GM12874 (cell line): ENCODE measurements at regions not wholly inside any gene's neighbourhood (a gene's known extent, or its start where the extent isn't known, plus 50 kb on each side); places are given as distances from the start of the nearest gene placed in this dataset.

Source experiments
- TF ChIP-seq, protein P1 (sequence below): IDR thresholded peaks from 2 replicates; pipeline ENCODE4 v1.5.1; 2011; ENCODE audit warnings: low read depth, mild to moderate bottlenecking, control low read depth, low read length, moderate library complexity; ENCODE audit not compliant: insufficient read depth

DNA sequence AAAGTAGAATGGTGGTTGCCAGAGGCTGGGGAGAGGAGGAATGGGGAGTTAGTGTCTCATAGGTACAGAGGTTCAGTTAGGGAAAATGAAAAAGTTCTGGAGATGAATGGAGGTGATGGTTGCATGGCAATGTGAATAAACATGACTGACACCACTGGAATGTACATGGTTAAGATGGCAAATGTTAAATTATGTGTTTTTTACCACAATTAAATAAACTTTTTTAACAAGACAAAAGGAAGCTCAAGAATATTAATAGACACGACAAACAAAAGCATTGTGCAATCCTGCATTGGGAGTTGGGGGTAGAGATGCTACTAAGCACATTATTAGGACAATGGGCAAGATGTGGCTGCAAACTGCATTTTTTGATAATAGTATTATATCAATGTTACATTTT, 147.7 kb downstream of the TWIST2 start:
- TF ChIP-seq, protein P1, sequence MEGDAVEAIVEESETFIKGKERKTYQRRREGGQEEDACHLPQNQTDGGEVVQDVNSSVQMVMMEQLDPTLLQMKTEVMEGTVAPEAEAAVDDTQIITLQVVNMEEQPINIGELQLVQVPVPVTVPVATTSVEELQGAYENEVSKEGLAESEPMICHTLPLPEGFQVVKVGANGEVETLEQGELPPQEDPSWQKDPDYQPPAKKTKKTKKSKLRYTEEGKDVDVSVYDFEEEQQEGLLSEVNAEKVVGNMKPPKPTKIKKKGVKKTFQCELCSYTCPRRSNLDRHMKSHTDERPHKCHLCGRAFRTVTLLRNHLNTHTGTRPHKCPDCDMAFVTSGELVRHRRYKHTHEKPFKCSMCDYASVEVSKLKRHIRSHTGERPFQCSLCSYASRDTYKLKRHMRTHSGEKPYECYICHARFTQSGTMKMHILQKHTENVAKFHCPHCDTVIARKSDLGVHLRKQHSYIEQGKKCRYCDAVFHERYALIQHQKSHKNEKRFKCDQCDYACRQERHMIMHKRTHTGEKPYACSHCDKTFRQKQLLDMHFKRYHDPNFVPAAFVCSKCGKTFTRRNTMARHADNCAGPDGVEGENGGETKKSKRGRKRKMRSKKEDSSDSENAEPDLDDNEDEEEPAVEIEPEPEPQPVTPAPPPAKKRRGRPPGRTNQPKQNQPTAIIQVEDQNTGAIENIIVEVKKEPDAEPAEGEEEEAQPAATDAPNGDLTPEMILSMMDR = no peak

- TF ChIP-seq, protein P1 = no peak
These were observed 148.6 kb downstream of the TWIST2 start for GRCh38 chr2:238996331-238997136.

DNA sequence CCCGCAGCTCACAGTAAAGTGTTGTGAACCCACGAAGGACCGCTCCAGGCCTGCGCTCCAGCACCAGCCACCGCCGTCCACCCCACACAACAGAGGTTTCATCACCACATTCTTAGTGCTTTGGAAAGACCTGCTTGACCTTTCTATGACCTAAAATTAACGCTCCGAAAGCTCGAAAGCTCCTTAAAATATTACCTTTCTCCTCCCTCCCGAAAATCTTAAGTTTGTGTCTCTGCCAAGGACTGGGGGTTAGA, 149.2 kb downstream of the TWIST2 start:
- TF ChIP-seq, protein P1 = no peak

DNA sequence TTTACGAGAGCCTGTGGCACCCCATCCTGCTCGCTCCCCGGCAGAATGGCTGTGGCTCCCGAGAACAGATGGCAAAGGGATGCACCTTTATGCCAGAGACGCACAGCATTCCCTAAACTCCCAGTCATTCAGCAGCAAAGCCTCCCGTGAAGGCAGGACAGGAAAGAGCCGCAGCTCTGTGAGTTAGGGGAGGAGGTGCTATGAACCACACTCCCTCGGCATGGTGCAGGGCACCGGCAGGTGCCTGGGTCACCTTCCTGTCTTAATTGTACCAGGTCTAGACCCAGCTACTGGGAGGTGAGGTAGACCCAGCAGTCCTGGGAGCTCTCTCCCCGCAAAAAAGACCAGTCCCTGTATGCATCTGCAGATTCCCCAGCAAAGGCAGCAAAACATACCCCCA, 149.8 kb downstream of the TWIST2 start:
- TF ChIP-seq, protein P1 = no peak
